Naive thymus-derived CD4-positive, alpha-beta T cell (primary cell): ENCODE measurements at regions not wholly inside any gene's neighbourhood (a gene's known extent, or its start where the extent isn't known, plus 50 kb on each side); places are given as distances from the start of the nearest gene placed in this dataset.
"Not testable (repeated sequence)": the region's sequence is repeated elsewhere in the genome, so short reads cannot be mapped to it uniquely, and the experiment has no call there.

Experiments
- ATAC-seq: fragments of 150-1000 bp; cut with Tn5 transposase; 2 replicates; pipeline ENCODE4 v1.10.0; 2021; ENCODE audit warnings: mild to moderate bottlenecking, moderate library complexity
- CTCF ChIA-PET: fragments of 350-600 bp; sonication (Branson Sonifier 250); formaldehyde crosslinking; loops from one replicate; lab custom pipeline; 2021; ENCODE audit warnings: antibody characterized with exemption; lab: Charles Lee
- POLR2A ChIA-PET: fragments of 350-600 bp; sonication (Branson Sonifier 250); formaldehyde crosslinking; loops from one replicate; lab custom pipeline; 2021; ENCODE audit warnings: antibody characterized with exemption, inconsistent platforms; lab: Charles Lee
- DNase-seq, 9 donors: peaks; one replicate each; pipeline versions ENCODE4 v3.0.0 to v3.0.0-alpha.2; 2020 to 2022; ENCODE audit warnings: mixed read lengths in 1 of 9
- H3K27ac ChIP-seq: one replicate; pipeline ENCODE4 v1.7.0; 2013; ENCODE audit warnings: mild to moderate bottlenecking, low read depth, low read length, moderate library complexity
- H3K27me3 ChIP-seq, 2 donors: one replicate each; pipeline ENCODE4 v1.7.0; 2013; ENCODE audit warnings: low read length in 2 of 2, mild to moderate bottlenecking in 2 of 2, moderate library complexity in 2 of 2; ENCODE audit not compliant: control insufficient read depth in 2 of 2, insufficient read depth in 2 of 2
- H3K36me3 ChIP-seq, 3 experiments: 1 replicate in 2 of 3; 2 replicates in 1 of 3; pipeline ENCODE4 v1.7.0; 2013; ENCODE audit warnings: low read length in 3 of 3, mild to moderate bottlenecking in 3 of 3, moderate library complexity in 1 of 3; ENCODE audit not compliant: insufficient read depth in 3 of 3, control insufficient read depth in 2 of 3
- H3K4me1 ChIP-seq, 2 donors: one replicate each; pipeline ENCODE4 v1.7.0; 2013; ENCODE audit warnings: low read length in 2 of 2, mild to moderate bottlenecking in 2 of 2, moderate library complexity in 1 of 2; ENCODE audit not compliant: control insufficient read depth in 2 of 2, insufficient read depth in 2 of 2
- H3K4me3 ChIP-seq: 2 replicates; pipeline ENCODE4 v1.7.0; 2013; ENCODE audit warnings: mild to moderate bottlenecking, low read length
- H3K9me3 ChIP-seq, 3 experiments: 1 replicate in 2 of 3; 2 replicates in 1 of 3; pipeline ENCODE4 v1.7.0; 2013; ENCODE audit warnings: low read length in 3 of 3; ENCODE audit not compliant: control insufficient read depth in 2 of 3
- H3K27ac Mint-ChIP-seq, 9 donors: one replicate each; pipeline ENCODE4 v1.8.0; 2020 to 2022; ENCODE audit warnings: mixed read lengths in 9 of 9, mild to moderate bottlenecking in 8 of 9, moderate library complexity in 5 of 9, inconsistent platforms in 2 of 9
- H3K27me3 Mint-ChIP-seq, 5 donors: one replicate each; pipeline ENCODE4 v1.8.0; 2021 to 2022; ENCODE audit warnings: mixed read lengths in 5 of 5, mild to moderate bottlenecking in 1 of 5
- H3K36me3 Mint-ChIP-seq, 5 donors: one replicate each; pipeline ENCODE4 v1.8.0; 2020 to 2022; ENCODE audit warnings: mixed read lengths in 5 of 5, mild to moderate bottlenecking in 3 of 5, inconsistent platforms in 1 of 5
- H3K4me1 Mint-ChIP-seq, 7 donors: one replicate each; pipeline ENCODE4 v1.8.0; 2020 to 2022; ENCODE audit warnings: mixed read lengths in 7 of 7, mild to moderate bottlenecking in 3 of 7, inconsistent platforms in 1 of 7
- H3K4me3 Mint-ChIP-seq, 10 donors: one replicate each; pipeline ENCODE4 v1.8.0; 2020 to 2022; ENCODE audit warnings: mild to moderate bottlenecking in 10 of 10, mixed read lengths in 10 of 10, moderate library complexity in 6 of 10, inconsistent platforms in 2 of 10
- H3K9me3 Mint-ChIP-seq, 11 donors: one replicate each; pipeline ENCODE4 v1.8.0; 2020 to 2022; ENCODE audit warnings: mixed read lengths in 11 of 11, mild to moderate bottlenecking in 4 of 11, inconsistent platforms in 1 of 11, moderate library complexity in 1 of 11
- intact Hi-C, 2 donors: fragments of 100-400 bp; cut with micrococcal nuclease; formaldehyde crosslinking; loops; one replicate each; pipeline ENCODE4 v1.15.1; 2023

GRCh38 chr9:94482110-94482509 is 72.8 kb upstream of the PCAT7 start:
- Mint-ChIP-seq H3K27me3 (peaks cover 0 to 4% (median 0%) of the 10 kb centered on the region in 5 donors), H3K9me3 (no peaks in the 10 kb centered on the region)

GRCh38 chr9:94490465-94490864 is 64.4 kb upstream of the PCAT7 start:
- Mint-ChIP-seq H3K4me1 (no peaks in the 10 kb centered on the region), H3K4me3 (no peak overlapping the region), H3K36me3 (no peaks in the 10 kb centered on the region), H3K27ac (no peak overlapping the region), H3K27me3 (peaks cover 5 to 34% (median 20%) of the 10 kb centered on the region in 5 donors), H3K9me3 (peaks cover 0 to 2% (median 0%) of the 10 kb centered on the region in 11 donors)
- DNase-seq, result no peak
- Histone ChIP-seq H3K4me3 (no peak overlapping the region), H3K9me3 (no peaks in the 10 kb centered on the region), H3K27ac (no peak overlapping the region), H3K36me3 (no peaks in the 10 kb centered on the region), H3K4me1 (no peaks in the 10 kb centered on the region), H3K27me3 (no peaks in the 10 kb centered on the region)
- intact Hi-C loops, result no loop called here
- ChIA-PET CTCF (no interaction called here), POLR2A (no interaction called here)
- no peak for ATAC-seq

More at GRCh38 chr9:94482110-94482509, 72.8 kb upstream of the PCAT7 start:
- DNase-seq (no peak), ATAC-seq (no peak)
- H3K27me3 ChIP-seq, result no peaks in the 10 kb centered on the region
- Mint-ChIP-seq H3K4me1 (no peaks in the 10 kb centered on the region), H3K4me3 (no peak overlapping the region), H3K27ac (no peak overlapping the region), H3K36me3 (no peaks in the 10 kb centered on the region)
- intact Hi-C loops, result no loop called here
- no peaks in the 10 kb centered on the region for H3K9me3 ChIP-seq
- H3K4me1 ChIP-seq, result no peaks in the 10 kb centered on the region
- CTCF ChIA-PET, result interaction anchor here (0.7 kb wide), 1 partner anchor 118 kb away, joined by 3 read pairs; no protein-coding TSS in a partner anchor
- H3K27ac ChIP-seq, result no peak overlapping the region
- POLR2A ChIA-PET, result no interaction called here
- H3K4me3 ChIP-seq, result no peak overlapping the region
- H3K36me3 ChIP-seq, result no peaks in the 10 kb centered on the region

- ATAC-seq, H3K36me3 Mint-ChIP-seq, H3K9me3 ChIP-seq, POLR2A ChIA-PET, H3K4me3 ChIP-seq, H3K4me3 Mint-ChIP-seq, H3K4me1 Mint-ChIP-seq, H3K4me1 ChIP-seq, H3K27me3 ChIP-seq, CTCF ChIA-PET, H3K36me3 ChIP-seq, intact Hi-C loops, H3K9me3 Mint-ChIP-seq, H3K27ac Mint-ChIP-seq, DNase-seq, H3K27ac ChIP-seq: not testable (repeated sequence)
- peaks cover 5 to 34% (median 20%) of the 10 kb centered on the region in 5 donors for H3K27me3 Mint-ChIP-seq
Observed at GRCh38 chr9:94492125-94492524, 62.8 kb upstream of the PCAT7 start.

DNA sequence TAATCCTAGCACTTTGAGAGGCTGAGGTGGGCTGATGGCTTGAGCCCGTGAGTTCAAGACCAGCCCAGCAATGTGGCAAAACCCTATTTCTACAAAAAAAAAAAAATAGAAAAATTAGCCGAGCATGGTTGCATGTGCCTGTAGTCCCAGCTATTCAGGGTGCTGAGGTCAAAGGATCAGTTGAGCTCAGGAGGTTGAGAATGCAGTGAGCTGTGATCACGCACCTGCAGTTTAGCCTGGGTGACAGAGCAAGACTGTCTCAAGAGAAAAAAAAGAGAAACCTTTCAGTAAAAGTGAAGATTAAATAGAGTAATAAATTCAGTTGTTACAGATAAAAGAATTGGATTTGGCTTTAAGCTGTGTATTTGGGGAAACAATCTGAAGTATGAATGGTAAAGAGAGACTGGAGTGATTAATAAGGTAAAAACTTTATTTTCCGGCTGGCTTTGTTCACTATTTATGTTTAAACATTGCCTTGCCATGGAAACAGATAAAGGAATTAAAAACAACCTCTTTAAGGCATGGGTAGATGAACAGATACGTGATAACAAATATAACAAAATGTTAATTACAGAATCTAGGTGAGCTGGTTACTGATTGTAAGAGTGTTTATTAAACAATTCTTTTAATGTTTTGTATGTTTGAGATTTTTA is 56.0 kb upstream of the PCAT7 start:
- Histone ChIP-seq H3K9me3 (no peaks in the 10 kb centered on the region), H3K4me3 (no peak overlapping the region), H3K36me3 (no peaks in the 10 kb centered on the region), H3K27ac (no peak overlapping the region), H3K27me3 (peaks cover 0 to 3% of the 10 kb centered on the region in 2 donors), H3K4me1 (no peaks in the 10 kb centered on the region)
- Mint-ChIP-seq H3K4me1 (no peaks in the 10 kb centered on the region), H3K27me3 (peaks cover 10 to 23% (median 16%) of the 10 kb centered on the region in 5 donors), H3K27ac (no peak overlapping the region), H3K9me3 (no peaks in the 10 kb centered on the region), H3K36me3 (no peaks in the 10 kb centered on the region), H3K4me3 (no peak overlapping the region)
- DNase-seq (no peak), ATAC-seq (no peak)
- intact Hi-C loops, result no loop called here
- ChIA-PET CTCF (no interaction called here), POLR2A (interaction anchor here (0.7 kb wide), 1 partner anchor 107 kb away, joined by 3 read pairs; no protein-coding TSS in a partner anchor)

GRCh38 chr9:94504358-94504757 is 50.5 kb upstream of the PCAT7 start:
- no peak for ATAC-seq
- Histone ChIP-seq H3K36me3 (no peaks in the 10 kb centered on the region), H3K9me3 (no peaks in the 10 kb centered on the region), H3K27ac (no peak overlapping the region), H3K4me1 (no peaks in the 10 kb centered on the region), H3K27me3 (peaks cover 0 to 3% of the 10 kb centered on the region in 2 donors), H3K4me3 (no peak overlapping the region)
- ChIA-PET CTCF (no interaction called here), POLR2A (no interaction called here)
- Mint-ChIP-seq H3K27me3 (peaks cover 9 to 46% (median 30%) of the 10 kb centered on the region in 5 donors), H3K9me3 (peaks cover 0 to 3% (median 0%) of the 10 kb centered on the region in 11 donors), H3K27ac (no peak overlapping the region), H3K4me3 (no peak overlapping the region), H3K36me3 (no peaks in the 10 kb centered on the region), H3K4me1 (no peaks in the 10 kb centered on the region)
- no peak for DNase-seq
- intact Hi-C loops, result no loop called here
